Small intestine (tissue), 7 donors: ENCODE measurements at regions not wholly inside any gene's neighbourhood (a gene's known extent, or its start where the extent isn't known, plus 50 kb on each side); places are given as distances from the start of the nearest gene placed in this dataset.

Source experiments
- DNase-seq, 2 donors: peaks; one replicate each; pipeline versions ENCODE4 v3.0.0 to v3.0.0-alpha.2; 2013
- FAIRE-seq: peaks from 2 replicates; lab custom pipeline; 2012; peaks lifted over from hg19 to GRCh38; lab: Jason Lieb, UNC
- H3K27ac ChIP-seq, 3 donors: one replicate each; pipeline ENCODE4 v1.5.1; 2013; ENCODE audit warnings: low read length in 2 of 3, mild to moderate bottlenecking in 2 of 3, control low read depth in 1 of 3, inconsistent platforms in 1 of 3, low read depth in 1 of 3, moderate library complexity in 1 of 3
- H3K27me3 ChIP-seq, 3 donors: one replicate each; pipeline ENCODE4 v1.6.1; 2013; ENCODE audit warnings: low read length in 3 of 3, inconsistent platforms in 1 of 3; ENCODE audit not compliant: control insufficient read depth in 3 of 3, insufficient read depth in 3 of 3
- H3K36me3 ChIP-seq, 3 donors: one replicate each; pipeline ENCODE4 v1.6.1; 2013; ENCODE audit warnings: low read length in 3 of 3, inconsistent platforms in 1 of 3, low read depth in 1 of 3, mild to moderate bottlenecking in 1 of 3, moderate library complexity in 1 of 3; ENCODE audit not compliant: control insufficient read depth in 3 of 3, insufficient read depth in 2 of 3
- H3K4me1 ChIP-seq, 3 donors: one replicate each; pipeline ENCODE4 v1.6.1; 2013; ENCODE audit warnings: low read length in 2 of 3, inconsistent platforms in 1 of 3, low read depth in 1 of 3, mild to moderate bottlenecking in 1 of 3, moderate library complexity in 1 of 3; ENCODE audit not compliant: control insufficient read depth in 3 of 3, insufficient read depth in 2 of 3
- H3K4me3 ChIP-seq, 3 donors: one replicate each; pipeline ENCODE4 v1.5.1; 2013; ENCODE audit warnings: low read length in 3 of 3, control low read depth in 1 of 3, inconsistent platforms in 1 of 3, low read depth in 1 of 3, mild to moderate bottlenecking in 1 of 3, moderate library complexity in 1 of 3
- H3K9me3 ChIP-seq, 2 donors: one replicate each; pipeline ENCODE4 v1.6.1; 2013; ENCODE audit warnings: low read depth in 1 of 2, low read length in 1 of 2; ENCODE audit not compliant: control insufficient read depth in 2 of 2, insufficient read depth in 1 of 2
- WGBS, 3 donors: extraction: QIAGEN DNeasy Blood & Tissue Kit; methylation state at CpG; one replicate each; pipeline ENCODE4 v1.1.7; 2013; 5-methylcytosine and 5-hydroxymethylcytosine counted together
- donor health status: healthy with polysubstance abuse.
- donor health status: control.
- donor health status: control.
- donor health status: Bipolar disorder and iron deficiency.
- donor health status: healthy.

DNA sequence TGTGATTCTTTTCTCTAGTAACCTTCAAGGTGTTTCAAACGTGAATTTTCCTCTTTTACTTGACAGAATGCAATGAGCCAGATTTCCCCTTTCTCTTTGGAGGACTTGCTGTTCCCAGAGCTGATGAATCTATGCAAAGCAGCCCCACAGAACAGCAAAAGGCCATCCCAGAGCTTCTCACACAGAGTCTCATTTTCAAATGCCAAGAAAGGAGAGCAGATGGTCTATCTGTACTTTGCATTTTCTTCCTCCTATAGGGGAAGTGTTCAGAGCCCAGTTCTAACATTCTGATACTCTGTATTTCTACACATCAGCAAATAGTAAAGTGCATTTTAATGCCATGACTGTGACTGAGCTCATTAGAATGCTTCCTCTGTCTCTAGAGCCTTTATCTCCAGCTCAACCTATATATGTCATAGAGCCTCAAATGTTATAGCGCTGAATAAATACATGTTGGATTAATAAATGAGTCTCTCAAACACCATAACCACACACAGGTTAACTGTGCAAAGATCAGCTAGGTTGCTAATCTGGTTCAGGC is 81.8 kb upstream of the EYA4 start:
- DNase-seq (no peak), FAIRE-seq (no peak)
- Histone ChIP-seq H3K9me3 (no peaks in the 10 kb centered on the region), H3K27ac (no peak overlapping the region), H3K4me3 (no peak overlapping the region), H3K27me3 (no peaks in the 10 kb centered on the region), H3K4me1 (no peaks in the 10 kb centered on the region), H3K36me3 (no peaks in the 10 kb centered on the region)
- WGBS, 3 donors = 13 to 41% (median 25%) methylated on average over 2 of the region's 2 CpGs

DNA sequence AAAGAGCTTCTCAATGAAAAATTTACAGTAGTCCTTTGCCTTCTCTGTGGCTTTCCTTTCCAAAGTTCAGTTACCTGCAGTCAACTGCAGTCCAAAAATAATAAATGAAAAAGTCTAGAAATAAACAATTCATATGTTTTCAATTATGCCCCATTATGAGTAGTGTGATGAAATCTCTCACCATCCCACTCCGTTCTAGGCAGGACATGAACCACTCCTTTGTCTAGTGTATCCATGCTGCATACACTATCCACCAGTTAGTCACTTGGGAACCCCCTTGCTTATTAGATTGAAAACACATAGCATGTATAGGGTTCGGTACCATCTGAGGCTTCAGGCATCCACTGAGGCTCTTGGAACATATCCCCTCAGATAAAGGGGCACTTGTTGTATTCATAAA is 80.6 kb upstream of the EYA4 start:
- Histone ChIP-seq H3K4me3 (no peak overlapping the region), H3K9me3 (no peaks in the 10 kb centered on the region), H3K36me3 (no peaks in the 10 kb centered on the region), H3K27ac (no peak overlapping the region), H3K27me3 (no peaks in the 10 kb centered on the region), H3K4me1 (no peaks in the 10 kb centered on the region)
- FAIRE-seq = no peak
- no peak for DNase-seq
- WGBS, 3 donors = 75 to 87% (median 79%) methylated on average over 2 of the region's 2 CpGs

- H3K4me3 ChIP-seq = no peak overlapping the region
- DNase-seq (no peak), FAIRE-seq (no peak)
- H3K27ac ChIP-seq = no peak overlapping the region
- no peaks in the 10 kb centered on the region for H3K36me3 ChIP-seq
- no peaks in the 10 kb centered on the region for H3K27me3 ChIP-seq
- no peaks in the 10 kb centered on the region for H3K4me1 ChIP-seq
- H3K9me3 ChIP-seq = no peaks in the 10 kb centered on the region
These were observed 75.9 kb upstream of the EYA4 start for GRCh38 chr6:133165235-133165634.

GRCh38 chr6:133166766-133167165 is 74.4 kb upstream of the EYA4 start:
- Histone ChIP-seq H3K27me3 (no peaks in the 10 kb centered on the region), H3K36me3 (no peaks in the 10 kb centered on the region), H3K9me3 (no peaks in the 10 kb centered on the region), H3K4me3 (no peak overlapping the region), H3K4me1 (no peaks in the 10 kb centered on the region), H3K27ac (no peak overlapping the region)
- 53 to 67% (median 54%) methylated on average over 4 of the region's 4 CpGs for WGBS, 3 donors
- FAIRE-seq = no peak
- DNase-seq = no peak

GRCh38 chr6:133169901-133170300 is 71.3 kb upstream of the EYA4 start:
- Histone ChIP-seq H3K27me3 (no peaks in the 10 kb centered on the region), H3K4me1 (no peaks in the 10 kb centered on the region), H3K36me3 (no peaks in the 10 kb centered on the region), H3K9me3 (peaks cover 0 to 16% of the 10 kb centered on the region in 2 donors), H3K4me3 (no peak overlapping the region), H3K27ac (no peak overlapping the region)
- no peak for FAIRE-seq
- 89 to 93% (median 93%) methylated on average over 1 of the region's 1 CpG for WGBS, 3 donors
- DNase-seq = no peak

GRCh38 chr6:133170602-133171001 is 70.6 kb upstream of the EYA4 start:
- FAIRE-seq = no peak

GRCh38 chr6:133171989-133172604 is 69.1 kb upstream of the EYA4 start:
- H3K36me3 ChIP-seq = no peaks in the 10 kb centered on the region

More at GRCh38 chr6:133170602-133171001, 70.6 kb upstream of the EYA4 start:
- no peaks in the 10 kb centered on the region for H3K36me3 ChIP-seq
- no peak overlapping the region for H3K4me3 ChIP-seq
- no peak overlapping the region for H3K27ac ChIP-seq
- no peaks in the 10 kb centered on the region for H3K4me1 ChIP-seq
- DNase-seq = no peak
- H3K27me3 ChIP-seq = no peaks in the 10 kb centered on the region
- peaks cover 0 to 16% of the 10 kb centered on the region in 2 donors for H3K9me3 ChIP-seq

GRCh38 chr6:133173276-133173675 is 67.9 kb upstream of the EYA4 start:
- no peaks in the 10 kb centered on the region for H3K36me3 ChIP-seq
- no peaks in the 10 kb centered on the region for H3K4me1 ChIP-seq
- peaks cover 0 to 16% of the 10 kb centered on the region in 2 donors for H3K9me3 ChIP-seq
- H3K27me3 ChIP-seq = no peaks in the 10 kb centered on the region
- no peak overlapping the region for H3K4me3 ChIP-seq
- DNase-seq = no peak
- WGBS, 3 donors = 68 to 79% (median 72%) methylated on average over 4 of the region's 4 CpGs
- no peak for FAIRE-seq
- no peak overlapping the region for H3K27ac ChIP-seq

More at GRCh38 chr6:133171989-133172604, 69.1 kb upstream of the EYA4 start:
- H3K9me3 ChIP-seq = peaks cover 0 to 16% of the 10 kb centered on the region in 2 donors
- H3K4me1 ChIP-seq = no peaks in the 10 kb centered on the region
- FAIRE-seq = no peak
- no peak overlapping the region for H3K27ac ChIP-seq
- DNase-seq = no peak
- 79 to 90% (median 80%) methylated on average over 3 of the region's 3 CpGs for WGBS, 3 donors
- H3K4me3 ChIP-seq = no peak overlapping the region
- H3K27me3 ChIP-seq = no peaks in the 10 kb centered on the region

DNA sequence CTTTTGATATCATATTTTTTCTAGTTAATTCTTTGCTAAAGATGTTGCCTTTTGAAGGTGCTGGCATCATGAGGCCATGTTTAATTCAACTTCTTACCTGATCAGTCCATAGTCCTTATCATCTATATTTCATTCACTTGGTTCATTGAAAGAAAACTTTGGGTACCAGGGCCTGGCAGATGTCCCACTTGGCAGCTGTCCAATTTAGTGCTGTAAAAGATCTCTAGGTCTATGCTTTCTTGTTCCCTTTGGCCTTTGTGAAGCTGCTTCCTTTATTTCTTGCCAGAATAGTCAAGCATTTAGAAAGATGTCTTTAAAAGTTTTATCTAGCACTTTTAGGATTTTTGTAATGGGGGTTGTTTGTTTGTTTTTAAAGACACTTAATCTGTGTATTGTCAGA is 61.7 kb upstream of the EYA4 start:
- H3K36me3 ChIP-seq = no peaks in the 10 kb centered on the region
- peak in 1 of 2 donors; percentile 4 for DNase-seq
- H3K4me3 ChIP-seq = no peak overlapping the region
- no peaks in the 10 kb centered on the region for H3K9me3 ChIP-seq
- no peaks in the 10 kb centered on the region for H3K4me1 ChIP-seq
- FAIRE-seq = no peak
- H3K27me3 ChIP-seq = no peaks in the 10 kb centered on the region
- no peak overlapping the region for H3K27ac ChIP-seq
